HepG2 (cell line): ENCODE measurements at regions not wholly inside any gene's neighbourhood (a gene's known extent, or its start where the extent isn't known, plus 50 kb on each side); places are given as distances from the start of the nearest gene placed in this dataset.

Source experiments
- CTCF ChIP-seq: sonication (generic); formaldehyde crosslinking; IDR thresholded peaks from 2 replicates; pipeline ENCODE4 v1.5.0; 2020; ENCODE audit warnings: mild to moderate bottlenecking, missing genetic modification reagents, moderate library complexity
- ISX ChIP-seq: sonication (generic); formaldehyde crosslinking; conservative IDR thresholded peaks from 2 replicates; pipeline ENCODE4 v1.5.0; 2020; ENCODE audit warnings: missing genetic modification reagents
- REPIN1 ChIP-seq: sonication (generic); formaldehyde crosslinking; IDR thresholded peaks from 2 replicates; pipeline ENCODE4 v1.8.0; 2022; ENCODE audit warnings: missing genetic modification reagents, low read depth, mild to moderate bottlenecking, borderline replicate concordance
- TEAD3 ChIP-seq: optimal IDR thresholded peaks from 2 replicates; pipeline ENCODE3; 2016; ENCODE audit warnings: borderline replicate concordance

- TF ChIP-seq TEAD3 (CRISPR knock-in tag) = no peak
- no peak for TF ChIP-seq CTCF
- TF ChIP-seq REPIN1 = no peak
- TF ChIP-seq ISX (CRISPR knock-in tag) = no peak
Observed at GRCh38 chr10:36452851-36453250, 672.5 kb upstream of the ANKRD30A start.
